ENCODE measurements at regions not wholly inside any gene's neighbourhood (a gene's known extent, or its start where the extent isn't known, plus 50 kb on each side); places are given as distances from the start of the nearest gene placed in this dataset.
"Not testable (repeated sequence)": the region's sequence is repeated elsewhere in the genome, so short reads cannot be mapped to it uniquely, and the experiment has no call there.

DNA sequence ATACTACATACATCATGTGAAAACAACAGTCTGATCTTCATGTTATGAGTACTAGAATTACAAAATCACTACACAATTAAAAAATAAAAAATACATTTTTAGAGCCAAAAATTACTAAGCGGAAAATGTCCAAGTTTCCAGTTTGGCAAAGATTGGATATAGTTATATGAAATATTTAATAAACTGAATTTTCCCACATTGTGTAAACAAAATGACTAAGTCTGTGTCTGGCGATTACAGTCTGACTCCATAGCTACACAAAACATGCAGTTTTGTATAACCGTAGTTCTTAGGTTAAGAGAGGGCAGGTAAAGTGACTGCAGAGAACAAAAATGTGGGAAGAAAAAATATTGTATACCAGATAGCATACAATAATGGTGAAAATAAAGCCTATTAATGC is 59.2 kb upstream of the TMEM47 start:
- CTCF ChIA-PET = no interaction called here
- POLR2A ChIA-PET = no interaction called here

DNA sequence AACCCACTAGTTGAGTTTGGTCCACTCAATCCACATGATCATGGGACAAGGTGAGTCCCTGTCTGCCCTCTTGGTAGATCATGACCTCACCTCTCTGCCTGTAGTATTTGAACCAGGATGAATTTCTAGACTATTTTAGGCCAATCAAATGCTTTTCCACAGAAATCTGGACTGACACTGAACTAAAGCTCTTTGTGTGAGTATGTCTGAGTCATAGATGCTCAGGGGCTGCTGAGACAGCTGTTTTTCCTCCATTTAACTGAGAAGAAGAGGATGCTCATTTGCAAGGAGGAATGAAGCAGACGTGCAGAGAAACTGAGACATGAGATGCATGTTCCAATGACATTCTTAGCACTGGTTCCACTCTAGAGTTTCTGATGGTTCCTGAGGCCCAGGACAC is 77.3 kb upstream of the TMEM47 start:
- CTCF ChIA-PET = no interaction called here
- POLR2A ChIA-PET = no interaction called here

- ChIA-PET CTCF (no interaction called here), POLR2A (no interaction called here)
Measured at GRCh38 chrX:34744521-34744920, 87.4 kb upstream of the TMEM47 start.

DNA sequence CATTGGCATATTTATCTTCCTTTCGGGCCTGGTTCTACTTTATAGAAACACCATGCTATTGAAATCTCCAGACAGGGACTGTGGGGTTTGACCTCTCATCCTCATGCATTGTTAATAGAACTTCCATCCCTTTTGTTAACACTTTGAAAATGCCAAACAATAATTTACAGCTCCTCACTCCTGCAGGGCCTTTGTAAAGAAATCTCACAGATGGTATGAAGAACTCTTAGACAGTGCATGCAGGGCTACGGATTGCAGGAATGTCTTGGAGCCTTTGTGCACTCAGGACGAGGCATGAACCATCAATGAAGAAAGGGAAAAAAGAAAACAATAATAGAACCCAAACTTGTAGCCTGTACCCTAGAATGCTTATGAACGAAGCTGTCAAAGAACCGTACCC is 92.8 kb upstream of the TMEM47 start:
- CTCF ChIA-PET = no interaction called here
- POLR2A ChIA-PET = no interaction called here

- POLR2A ChIA-PET = no interaction called here
- CTCF ChIA-PET = no interaction called here
Measured at GRCh38 chrX:34764852-34765361, 107.8 kb upstream of the TMEM47 start.

- POLR2A ChIA-PET = no interaction called here
- CTCF ChIA-PET = no interaction called here
Measured at GRCh38 chrX:34768290-34768689, 111.2 kb upstream of the TMEM47 start.

DNA sequence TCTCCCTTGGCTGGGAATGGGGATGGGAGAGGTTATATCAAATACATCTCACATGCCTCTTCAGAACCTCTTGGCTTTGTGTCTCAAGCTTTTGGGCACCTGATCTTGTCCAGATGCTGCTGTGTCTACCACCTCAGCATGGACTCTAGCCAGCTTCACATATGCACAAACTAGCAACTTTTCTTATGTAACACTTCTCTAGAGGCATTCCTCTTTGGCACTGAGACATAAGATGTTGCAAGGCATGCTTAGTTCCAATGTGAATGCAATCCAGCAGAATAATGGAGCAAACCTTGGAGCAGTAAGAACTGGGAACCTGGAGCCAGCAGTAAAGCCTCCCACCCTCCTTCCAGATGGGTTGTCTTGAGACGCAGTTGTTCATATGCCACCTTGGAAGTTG is 113.4 kb upstream of the TMEM47 start:
- ChIA-PET POLR2A (no interaction called here), CTCF (no interaction called here)

DNA sequence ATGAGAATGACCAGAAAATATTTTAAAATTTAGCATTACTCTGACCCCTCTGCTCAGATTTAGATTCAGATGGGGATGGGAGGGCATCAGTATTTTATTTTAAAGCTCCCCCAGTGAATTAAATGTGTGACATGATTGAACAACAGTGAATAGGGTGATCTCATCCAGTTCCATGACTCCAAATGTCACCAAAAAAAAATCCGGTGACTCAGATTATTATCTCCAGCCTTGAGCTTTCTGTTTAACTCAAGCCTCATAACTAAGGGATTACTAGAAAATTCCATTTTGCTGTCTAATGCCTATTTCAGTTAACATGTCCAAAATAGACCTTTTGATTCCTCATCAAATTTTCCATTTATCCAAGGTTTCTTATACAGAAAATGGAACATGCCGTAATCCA is 121.8 kb upstream of the TMEM47 start:
- POLR2A ChIA-PET = no interaction called here

DNA sequence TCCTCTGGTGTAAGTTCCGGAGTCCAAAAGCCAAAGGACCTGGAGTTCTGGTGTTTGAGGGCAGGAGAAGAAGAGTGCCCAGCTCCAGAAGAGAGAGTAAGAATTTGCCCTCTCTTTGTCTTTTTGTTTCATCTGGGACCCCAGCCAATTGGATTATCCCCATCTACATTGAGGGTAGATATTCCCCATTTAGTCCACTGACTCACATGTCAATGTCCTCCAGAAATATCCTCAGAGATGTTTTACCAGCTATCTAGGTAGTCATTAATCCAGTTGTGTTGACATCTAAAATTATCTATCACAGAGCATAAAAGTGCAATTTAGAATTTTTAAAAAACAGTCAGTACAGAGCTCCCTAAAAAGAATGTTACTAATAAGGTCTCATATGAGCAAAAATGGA is 132.9 kb upstream of the TMEM47 start:
- POLR2A ChIA-PET = no interaction called here

More for the DNA sequence above, 121.8 kb upstream of the TMEM47 start:
- CTCF ChIA-PET = no interaction called here

DNA sequence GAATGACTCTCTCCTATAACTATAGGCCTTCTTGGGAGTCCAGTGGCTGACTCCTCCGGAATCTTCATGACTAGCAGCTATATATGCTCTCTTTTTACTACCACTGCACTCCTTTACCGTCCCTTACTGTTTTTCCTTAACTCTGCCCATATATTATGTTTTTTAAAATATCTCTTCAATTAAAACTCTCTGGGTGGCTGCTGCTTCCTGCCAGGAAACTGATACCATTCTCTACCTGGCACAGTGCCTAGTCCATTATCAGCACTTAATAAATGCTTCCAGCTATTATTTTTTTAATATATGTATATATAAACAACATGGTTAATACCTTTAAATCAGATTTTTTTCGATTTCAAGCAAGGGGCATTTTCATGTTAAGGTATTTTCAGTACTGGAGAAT is 136.6 kb upstream of the FAM47B start:
- ChIA-PET POLR2A (no interaction called here), CTCF (interaction anchor here (0.6 kb wide), 1 partner anchor 35 kb away, joined by 6 read pairs; no protein-coding TSS in a partner anchor)

More for the DNA sequence above, 132.9 kb upstream of the TMEM47 start:
- CTCF ChIA-PET = no interaction called here

- POLR2A ChIA-PET = no interaction called here
- CTCF ChIA-PET = no interaction called here
Measured at GRCh38 chrX:34809096-34809495, 133.5 kb upstream of the FAM47B start.

DNA sequence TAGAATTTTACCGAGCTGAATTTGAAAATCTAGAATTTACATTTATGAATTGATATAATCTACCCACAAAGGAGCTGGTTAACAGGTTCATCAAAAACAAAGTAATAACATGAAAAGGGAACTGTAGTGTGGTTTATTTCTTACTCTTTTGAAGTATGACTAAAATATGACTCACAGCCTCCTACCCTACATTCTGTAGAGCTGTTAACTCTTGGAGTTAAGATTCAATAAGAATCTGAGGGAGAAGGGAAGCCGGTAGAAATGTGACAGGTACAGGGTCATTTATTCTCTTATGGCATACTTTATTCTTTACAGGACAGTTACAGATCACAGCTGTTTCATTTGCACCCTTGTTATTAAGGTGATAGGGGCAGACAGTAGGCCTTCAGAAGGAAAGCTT is 132.2 kb upstream of the FAM47B start:
- ChIA-PET CTCF (no interaction called here), POLR2A (no interaction called here)

DNA sequence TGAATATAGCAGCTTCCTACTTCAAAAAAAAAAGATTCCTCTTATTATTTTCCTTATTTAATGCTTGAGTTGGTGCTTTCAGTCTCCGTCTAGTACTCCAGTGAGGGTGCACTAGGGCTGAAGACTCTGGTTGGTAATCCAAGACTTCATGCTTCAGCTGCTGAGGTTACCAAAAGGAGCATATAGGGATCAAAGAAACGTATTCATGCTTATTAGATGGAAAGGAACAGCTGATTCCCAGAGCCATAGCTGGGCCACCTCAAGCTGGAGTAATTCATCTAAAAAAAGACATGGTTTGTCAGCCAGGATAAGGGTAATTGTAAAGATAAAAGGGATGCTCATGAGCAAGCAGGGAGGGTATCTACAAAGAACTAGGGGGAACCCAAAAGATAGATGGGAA is 131.7 kb upstream of the FAM47B start:
- ChIA-PET POLR2A (no interaction called here), CTCF (no interaction called here)

DNA sequence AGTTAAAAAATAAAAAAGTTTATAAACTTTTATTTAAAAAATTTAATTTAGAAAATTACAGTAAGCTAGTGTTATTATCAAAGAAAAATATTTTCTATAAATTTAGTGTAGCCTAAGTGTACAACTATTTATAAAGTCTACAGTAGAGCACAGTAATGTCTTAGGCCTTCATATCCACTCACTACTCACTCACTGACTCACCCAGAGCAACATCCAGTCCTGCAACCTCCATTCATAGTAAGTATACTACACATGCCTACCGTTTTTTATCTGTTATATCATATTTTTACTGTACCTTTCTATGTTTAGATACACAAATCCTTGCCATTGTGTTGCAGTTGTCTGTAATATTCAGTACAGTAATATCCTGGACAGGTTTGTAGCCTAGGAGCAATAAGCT is 129.0 kb upstream of the FAM47B start:
- CTCF ChIA-PET = no interaction called here
- POLR2A ChIA-PET = no interaction called here

DNA sequence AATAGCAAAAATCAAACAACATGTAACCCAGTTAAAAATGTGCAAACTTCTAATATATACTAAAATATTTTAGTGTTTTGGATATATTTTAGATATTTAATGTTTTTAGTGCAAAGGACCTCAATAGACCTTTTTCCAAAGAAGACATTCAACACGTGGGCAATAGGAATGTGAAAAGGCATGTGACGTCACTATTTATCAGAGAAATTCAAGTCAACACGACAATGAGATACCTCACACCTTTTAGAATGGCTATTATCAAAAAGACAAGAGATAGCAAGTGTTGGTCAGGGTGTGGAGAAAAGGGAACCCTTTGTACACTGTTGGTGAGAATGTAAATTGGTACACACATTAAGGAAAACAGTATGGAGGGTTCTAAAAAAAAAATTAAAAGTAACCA is 115.6 kb upstream of the FAM47B start:
- CTCF ChIA-PET = no interaction called here
- POLR2A ChIA-PET = no interaction called here

- CTCF ChIA-PET = no interaction called here
- POLR2A ChIA-PET = no interaction called here
Measured at GRCh38 chrX:34839451-34839850, 103.1 kb upstream of the FAM47B start.

DNA sequence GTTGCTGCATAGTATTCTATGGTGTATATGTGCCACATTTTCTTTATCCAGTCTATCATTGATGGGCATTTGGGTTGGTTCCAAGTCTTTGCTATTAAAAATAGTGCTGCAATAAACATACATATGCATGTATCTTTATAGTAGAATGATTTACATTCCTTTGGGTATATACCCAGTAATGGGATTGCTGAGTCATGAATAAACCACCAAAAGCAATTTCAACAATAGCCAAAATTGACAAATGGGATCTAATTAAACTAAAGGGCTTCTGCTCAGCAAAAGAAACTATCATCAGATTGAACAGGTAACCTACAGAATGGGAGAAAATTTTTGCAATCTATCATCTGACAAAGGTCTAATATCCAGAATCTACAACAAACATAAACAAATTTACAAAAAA is 101.4 kb upstream of the FAM47B start:
- POLR2A ChIA-PET, CTCF ChIA-PET: not testable (repeated sequence)

DNA sequence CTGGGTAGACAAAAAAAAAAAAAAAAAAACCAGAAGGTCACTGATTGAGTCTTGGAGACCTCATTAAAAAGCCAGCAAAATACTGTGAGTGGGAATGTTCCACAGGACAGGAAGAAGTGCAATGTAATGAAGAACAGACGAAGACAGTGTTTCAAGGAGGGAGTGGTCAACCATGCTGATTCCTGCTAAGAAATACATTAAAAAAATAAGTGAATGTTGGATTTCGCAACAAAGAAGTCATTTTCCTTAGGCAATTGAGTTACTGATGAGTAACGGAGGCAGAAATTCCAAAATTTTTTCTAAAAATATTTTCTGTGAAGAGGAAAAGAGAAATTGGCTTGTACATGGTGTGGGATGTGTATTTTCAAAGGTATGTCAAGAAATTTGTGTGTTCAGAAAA is 94.3 kb upstream of the FAM47B start:
- POLR2A ChIA-PET = no interaction called here
- CTCF ChIA-PET = no interaction called here

DNA sequence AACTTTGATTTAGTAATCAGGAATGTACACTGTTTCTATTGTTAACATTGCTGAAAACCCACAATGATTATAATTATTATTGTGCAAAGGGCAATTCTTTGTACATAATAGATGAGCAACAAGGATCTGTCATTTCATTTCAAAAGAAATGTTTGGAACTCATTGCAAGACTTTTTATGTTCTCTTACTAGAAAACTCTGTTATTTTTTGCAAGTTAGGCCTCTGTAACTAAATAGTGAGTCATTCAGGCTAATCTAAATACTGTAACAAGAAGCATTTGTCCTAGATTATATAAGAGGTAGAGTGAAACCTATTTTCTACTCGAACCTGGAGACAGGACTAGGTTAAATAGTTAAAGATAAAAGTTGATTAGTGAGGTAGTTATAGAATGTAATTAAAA is 93.2 kb upstream of the FAM47B start:
- CTCF ChIA-PET = no interaction called here
- POLR2A ChIA-PET = no interaction called here

GRCh38 chrX:34859191-34859590 is 83.4 kb upstream of the FAM47B start:
- ChIA-PET POLR2A (no interaction called here), CTCF (interaction anchor here (0.7 kb wide), 1 partner anchor 501 kb away, joined by 3 read pairs; no protein-coding TSS in a partner anchor)

DNA sequence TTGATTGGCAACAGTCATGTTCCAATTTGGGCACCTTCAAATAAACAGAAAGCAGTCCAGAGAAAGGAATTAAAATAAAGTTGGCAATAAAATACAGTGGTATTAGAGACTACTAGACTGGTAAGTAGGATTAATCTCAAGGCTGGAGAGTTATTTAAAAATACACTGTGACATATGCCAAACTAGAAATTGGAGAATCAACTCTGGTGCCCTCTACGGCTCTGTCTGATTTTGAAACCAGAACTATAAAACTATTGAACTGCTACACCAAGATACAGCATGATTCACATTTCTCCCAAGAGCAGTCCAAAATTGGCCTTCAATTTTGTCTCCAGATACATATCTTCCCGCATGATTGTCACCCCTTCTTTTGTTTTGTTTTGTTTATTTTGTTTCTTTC is 78.7 kb upstream of the FAM47B start:
- ChIA-PET CTCF (no interaction called here), POLR2A (no interaction called here)

GRCh38 chrX:34866646-34867045 is 76.0 kb upstream of the FAM47B start:
- ChIA-PET CTCF (no interaction called here), POLR2A (no interaction called here)

GRCh38 chrX:34868633-34869032 is 74.0 kb upstream of the FAM47B start:
- ChIA-PET POLR2A (no interaction called here), CTCF (no interaction called here)

Data from activated CD8-positive, alpha-beta memory T cell treated with anti-CD3 and anti-CD28 coated beads for 36 hours (primary cell).